Astrocyte of the cerebellum (primary cell): ENCODE measurements at regions not wholly inside any gene's neighbourhood (a gene's known extent, or its start where the extent isn't known, plus 50 kb on each side); places are given as distances from the start of the nearest gene placed in this dataset.

Experiments used
- DNase-seq: peaks from one replicate; pipeline ENCODE4 v3.0.0-alpha.2; 2011; ENCODE audit warnings: low read depth
- H3K4me3 ChIP-seq: 2 replicates; pipeline ENCODE4 v1.5.1; 2011; ENCODE audit warnings: mild to moderate bottlenecking, low read depth, low read length, moderate library complexity
- in situ Hi-C: cut with HindIII; loops from 2 replicates; pipeline ENCODE4 v1.10.0; 2017; ENCODE audit warnings: low sequenced_read_pairs
- TF ChIP-seq, protein P1 (sequence below): IDR thresholded peaks from 2 replicates; pipeline ENCODE4 v1.5.1; 2012; ENCODE audit warnings: low read length, low read depth, moderate library complexity, mild to moderate bottlenecking; ENCODE audit errors: missing control alignments

DNA sequence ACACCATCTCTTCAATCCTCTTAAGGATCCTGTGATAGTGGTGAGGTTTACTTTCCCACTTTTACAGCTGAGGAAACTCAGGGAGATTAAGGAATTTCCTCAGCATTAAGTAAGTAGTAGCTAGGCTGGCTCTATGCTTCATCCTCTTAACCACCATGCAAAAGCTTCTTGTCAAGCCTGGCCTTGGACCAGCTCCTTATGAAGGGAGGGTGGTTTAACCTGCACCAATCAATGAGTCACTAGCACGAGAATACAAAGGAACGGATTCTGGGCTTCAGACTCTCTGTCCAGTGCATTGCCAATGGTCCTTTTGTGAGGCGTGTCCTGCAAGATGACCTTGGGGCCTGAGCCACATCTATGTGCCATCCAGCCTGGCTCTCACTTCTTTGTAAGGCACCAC, 202.0 kb upstream of the CFAP20DC start:
- in situ Hi-C loops = no loop called here
- TF ChIP-seq, protein P1, sequence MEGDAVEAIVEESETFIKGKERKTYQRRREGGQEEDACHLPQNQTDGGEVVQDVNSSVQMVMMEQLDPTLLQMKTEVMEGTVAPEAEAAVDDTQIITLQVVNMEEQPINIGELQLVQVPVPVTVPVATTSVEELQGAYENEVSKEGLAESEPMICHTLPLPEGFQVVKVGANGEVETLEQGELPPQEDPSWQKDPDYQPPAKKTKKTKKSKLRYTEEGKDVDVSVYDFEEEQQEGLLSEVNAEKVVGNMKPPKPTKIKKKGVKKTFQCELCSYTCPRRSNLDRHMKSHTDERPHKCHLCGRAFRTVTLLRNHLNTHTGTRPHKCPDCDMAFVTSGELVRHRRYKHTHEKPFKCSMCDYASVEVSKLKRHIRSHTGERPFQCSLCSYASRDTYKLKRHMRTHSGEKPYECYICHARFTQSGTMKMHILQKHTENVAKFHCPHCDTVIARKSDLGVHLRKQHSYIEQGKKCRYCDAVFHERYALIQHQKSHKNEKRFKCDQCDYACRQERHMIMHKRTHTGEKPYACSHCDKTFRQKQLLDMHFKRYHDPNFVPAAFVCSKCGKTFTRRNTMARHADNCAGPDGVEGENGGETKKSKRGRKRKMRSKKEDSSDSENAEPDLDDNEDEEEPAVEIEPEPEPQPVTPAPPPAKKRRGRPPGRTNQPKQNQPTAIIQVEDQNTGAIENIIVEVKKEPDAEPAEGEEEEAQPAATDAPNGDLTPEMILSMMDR = no peak
- H3K4me3 ChIP-seq = no peak overlapping the region
- DNase-seq = peak; percentile 76

DNA sequence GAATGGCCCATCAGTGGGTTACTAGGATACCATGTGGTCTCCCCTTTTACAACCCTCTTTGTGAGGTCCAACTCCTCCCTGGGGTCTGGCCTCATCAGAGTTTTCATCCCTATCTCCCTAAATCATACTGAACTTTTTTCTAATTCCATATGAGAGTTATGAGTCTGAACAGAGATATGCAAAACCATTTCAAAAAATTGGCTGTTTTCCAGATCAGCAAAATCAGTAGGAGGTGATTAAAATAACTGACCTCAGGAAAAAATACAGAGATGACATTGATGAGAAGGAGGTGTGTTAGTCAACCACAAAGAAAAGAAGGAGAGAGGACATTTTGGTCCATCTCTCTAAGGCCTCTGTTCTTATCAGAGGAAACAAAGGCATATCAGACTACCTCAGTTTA, 200.8 kb upstream of the CFAP20DC start:
- DNase-seq = no peak
- no peak overlapping the region for H3K4me3 ChIP-seq
- in situ Hi-C loops = no loop called here
- TF ChIP-seq, protein P1 = no peak

DNA sequence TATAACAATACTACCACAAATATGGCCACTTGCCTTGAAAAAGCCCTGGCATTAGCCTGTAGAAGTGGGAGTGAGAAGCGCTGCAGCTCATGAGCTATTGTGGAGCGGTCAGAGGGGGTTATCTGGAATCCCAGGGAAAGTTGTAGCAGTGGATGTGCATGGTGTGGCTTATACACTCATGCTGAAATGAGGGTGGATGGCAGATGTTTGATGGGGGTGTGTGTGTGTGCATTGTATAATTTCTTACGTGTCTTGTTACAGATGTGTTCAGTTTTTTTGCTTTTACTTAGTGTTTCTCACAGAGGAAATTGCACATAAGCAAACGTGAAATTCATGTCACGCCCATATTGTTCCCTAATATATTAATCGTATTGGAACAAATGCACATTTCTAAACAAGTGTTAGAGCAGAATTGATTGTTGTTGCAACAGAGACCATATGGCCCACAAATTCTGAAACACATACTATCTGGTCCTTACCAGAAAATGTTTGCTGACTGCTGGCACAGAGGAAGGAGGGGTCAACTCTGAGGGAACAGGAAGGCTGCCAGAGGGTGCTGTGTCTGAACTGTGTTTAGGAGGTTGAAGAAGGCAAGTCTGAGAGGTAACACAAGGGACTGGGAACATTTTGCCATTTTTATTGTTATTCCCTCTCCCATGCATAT, 200.0 kb upstream of the CFAP20DC start:
- TF ChIP-seq, protein P1 = no peak
- DNase-seq = no peak

DNA sequence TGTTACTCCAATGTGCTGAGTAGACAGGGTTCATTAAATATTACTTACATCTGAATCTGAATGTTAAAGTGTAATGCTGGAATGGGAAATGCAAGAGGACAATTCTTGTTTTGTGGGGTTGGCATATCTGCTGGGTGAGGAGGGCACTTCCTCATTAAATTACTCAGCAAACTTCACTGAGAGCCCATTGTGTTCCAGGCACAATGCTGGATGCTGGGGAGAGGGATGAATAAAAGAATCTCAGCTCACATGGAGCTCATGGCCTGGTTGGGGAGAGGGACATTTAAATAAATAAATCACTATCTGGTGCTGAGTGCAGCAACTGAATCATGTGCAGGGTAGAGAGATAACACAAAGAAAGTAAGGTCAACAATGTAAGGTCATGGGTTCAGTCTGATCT, 199.2 kb upstream of the CFAP20DC start:
- in situ Hi-C loops = no loop called here
- H3K4me3 ChIP-seq = no peak overlapping the region
- TF ChIP-seq, protein P1 = no peak
- DNase-seq = no peak

More for the DNA sequence above, 200.0 kb upstream of the CFAP20DC start:
- H3K4me3 ChIP-seq = no peak overlapping the region
- in situ Hi-C loops = no loop called here

DNA sequence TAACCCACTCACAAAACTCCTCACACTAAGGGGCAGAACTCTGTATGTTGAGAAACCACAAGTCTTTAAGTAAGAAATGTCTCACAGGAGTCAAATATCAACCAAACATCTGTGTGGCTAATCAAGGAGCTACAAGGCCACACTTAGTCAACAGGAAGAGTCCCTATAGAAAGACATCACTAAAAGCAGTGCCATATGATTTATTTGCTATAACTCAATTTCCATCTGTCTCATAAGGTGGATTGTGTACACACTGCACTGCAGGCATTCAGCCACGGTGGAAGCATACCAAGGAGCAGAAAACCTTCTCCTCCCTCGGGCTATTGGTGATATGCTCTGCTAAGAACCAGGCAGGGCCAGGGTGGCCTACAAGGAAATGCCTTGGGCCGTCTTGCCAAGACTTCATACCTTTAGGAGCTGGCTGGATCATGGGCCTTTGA, 197.6 kb upstream of the CFAP20DC start:
- H3K4me3 ChIP-seq = no peak overlapping the region
- TF ChIP-seq, protein P1 = no peak
- in situ Hi-C loops = no loop called here
- DNase-seq = no peak

DNA sequence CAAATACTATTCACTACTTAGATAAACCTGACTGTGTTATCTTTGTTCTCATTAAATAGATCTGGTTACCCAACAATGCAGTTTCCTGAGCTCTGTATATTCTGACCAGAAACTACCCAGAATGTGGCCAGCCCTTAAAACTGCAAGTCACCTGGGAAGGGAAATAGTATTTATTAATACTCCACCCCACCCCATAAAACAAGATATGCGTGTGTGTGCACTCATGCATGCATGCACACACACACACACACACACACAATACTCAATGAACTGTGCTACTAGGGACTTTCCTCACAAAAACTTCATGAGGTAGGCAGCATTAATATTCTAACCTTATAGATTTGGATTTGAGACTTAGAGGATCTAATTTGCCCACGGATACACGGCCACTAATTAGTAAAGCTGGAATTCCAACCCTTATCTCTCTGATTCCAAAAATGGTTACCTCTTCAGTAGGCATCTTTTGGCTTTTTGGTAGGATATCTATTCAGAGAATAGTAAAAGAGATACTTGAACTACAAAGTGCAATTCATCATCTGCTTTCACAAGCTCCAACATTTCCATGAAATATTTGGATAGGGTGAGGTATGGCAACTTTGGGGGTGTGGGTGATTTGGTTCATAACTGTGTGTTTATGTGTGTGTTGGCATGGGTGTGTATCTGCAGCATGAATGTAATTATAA, 197.0 kb upstream of the CFAP20DC start:
- no peak for DNase-seq
- in situ Hi-C loops = no loop called here
- no peak overlapping the region for H3K4me3 ChIP-seq
- TF ChIP-seq, protein P1 = no peak
